NCI-H1930 (cell line): ENCODE measurements at regions not wholly inside any gene's neighbourhood (a gene's known extent, or its start where the extent isn't known, plus 50 kb on each side); places are given as distances from the start of the nearest gene placed in this dataset.
"Not testable (repeated sequence)": the region's sequence is repeated elsewhere in the genome, so short reads cannot be mapped to it uniquely, and the experiment has no call there.

ENCODE experiments used
- DNase-seq, 2 experiments: peaks; one replicate each; lab custom pipeline; 2025; lab: John Stamatoyannopoulos, UW

DNA sequence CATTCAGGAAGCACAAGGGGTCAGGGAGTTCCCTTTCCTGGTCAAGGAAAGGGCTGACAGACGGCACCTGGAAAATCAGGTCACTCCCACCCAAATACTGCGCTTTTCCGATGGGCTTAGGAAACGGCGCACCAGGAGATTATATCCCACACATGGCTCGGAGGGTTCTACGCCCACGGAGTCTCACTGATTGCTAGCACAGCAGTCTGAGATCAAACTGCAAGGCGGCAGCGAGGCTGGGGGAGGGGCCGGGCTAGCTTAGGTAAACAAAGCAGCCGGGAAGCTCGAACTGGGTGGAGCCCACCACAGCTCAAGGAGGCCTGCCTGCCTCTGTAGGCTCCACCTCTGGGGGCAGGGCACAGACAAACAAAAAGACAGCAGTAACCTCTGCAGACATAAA lies 68.0 kb upstream of the CCT8L2 start:
- not testable (repeated sequence) for DNase-seq

DNA sequence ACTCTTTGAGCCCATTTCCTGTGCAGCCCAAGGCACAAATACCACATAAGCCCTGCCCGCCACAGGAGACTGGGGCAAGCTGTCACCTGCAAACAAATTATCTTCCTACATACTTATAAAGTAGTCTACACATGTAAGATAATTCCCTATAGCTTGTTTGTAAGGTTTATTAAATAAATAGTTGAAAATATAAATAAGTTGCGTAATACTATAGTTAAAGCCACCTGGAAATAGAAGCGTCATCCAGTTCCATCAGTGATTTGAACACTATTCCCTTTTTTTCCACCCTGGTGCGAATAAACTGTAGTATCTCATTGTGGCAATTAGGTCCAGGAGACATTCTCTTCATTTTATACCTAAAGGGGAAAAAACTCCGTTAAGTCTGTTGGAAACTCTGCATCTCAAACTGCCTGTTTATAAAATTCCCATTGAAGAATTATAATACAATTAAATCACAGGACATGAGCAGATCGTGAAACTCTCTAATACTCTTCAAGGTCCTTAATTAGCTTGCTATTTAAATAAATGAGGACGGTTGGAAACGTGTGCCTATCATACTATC lies 66.7 kb upstream of the CCT8L2 start:
- DNase-seq: not testable (repeated sequence)

DNA sequence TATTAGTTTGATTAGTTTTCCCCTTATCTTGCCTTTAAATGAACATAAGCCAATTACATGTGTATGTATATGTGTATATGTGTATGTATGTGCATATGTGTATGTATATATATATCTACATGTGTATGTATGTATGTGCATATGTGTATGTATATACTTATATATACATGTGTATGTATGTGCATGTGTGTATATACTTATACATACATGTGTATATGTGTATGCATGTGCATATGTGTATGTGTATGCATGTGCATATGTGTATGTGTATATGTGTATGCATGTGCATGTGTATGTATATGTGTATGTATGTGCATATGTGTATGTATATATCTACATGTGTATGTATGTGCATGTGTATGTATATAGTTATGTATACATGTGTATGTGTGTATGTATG lies 65.5 kb upstream of the CCT8L2 start:
- DNase-seq: no peak

DNA sequence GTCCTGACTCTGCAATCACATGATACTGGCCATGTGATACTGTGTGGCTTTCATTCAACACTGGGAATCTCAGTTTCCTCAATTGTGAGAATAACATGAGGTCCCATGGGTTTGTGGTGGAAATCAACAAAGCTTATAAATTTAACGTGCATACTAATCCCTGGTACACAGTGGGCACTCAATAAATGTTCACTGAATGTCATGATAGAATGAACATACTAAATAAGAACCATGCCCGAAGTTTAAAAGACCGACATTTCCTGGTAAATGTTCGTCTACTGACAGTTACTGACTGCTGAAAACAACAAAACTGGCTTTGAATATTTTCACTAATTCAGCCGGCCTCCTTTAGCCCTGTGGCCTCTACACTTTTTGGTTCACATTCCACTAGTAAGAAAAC lies 62.3 kb upstream of the CCT8L2 start:
- no peak for DNase-seq

DNA sequence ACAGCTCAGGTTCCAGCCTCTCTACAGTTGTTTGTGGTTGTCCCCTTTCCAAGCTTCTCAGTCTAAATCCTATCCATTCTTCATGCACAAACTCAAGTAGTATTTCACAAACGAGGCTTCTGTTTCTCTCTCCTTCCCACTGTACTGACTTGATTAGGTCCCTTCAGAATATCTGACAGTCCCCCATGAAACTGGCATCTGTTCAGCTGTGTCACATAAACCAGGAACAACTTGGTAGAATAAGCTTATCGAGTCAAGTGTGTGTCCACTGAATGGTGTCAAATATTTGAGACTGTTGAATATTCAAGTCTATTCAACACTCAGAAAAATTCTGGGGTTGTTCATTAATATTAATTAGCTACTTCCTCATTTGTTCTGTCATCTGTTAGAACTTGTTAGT lies 61.7 kb upstream of the CCT8L2 start:
- DNase-seq: not testable (repeated sequence)

DNA sequence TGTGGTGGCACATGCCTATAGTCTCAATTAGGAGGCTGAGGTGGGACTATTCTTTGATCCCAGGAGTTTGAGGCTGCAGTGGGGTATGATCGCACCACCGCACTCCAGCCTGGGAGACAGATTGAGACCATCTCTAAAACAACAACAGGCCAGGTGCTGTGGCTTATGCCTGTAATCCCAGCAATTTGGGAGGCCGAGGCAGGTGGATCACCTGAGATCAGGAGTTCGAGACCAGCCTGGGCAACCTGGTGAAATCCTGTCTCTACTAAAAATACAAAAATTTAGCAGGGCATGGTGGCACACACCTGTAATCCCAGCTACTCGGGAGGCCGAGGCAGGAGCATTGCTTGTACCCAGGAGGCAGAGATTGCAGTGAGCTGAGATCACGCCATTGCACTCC lies 60.6 kb upstream of the CCT8L2 start:
- not testable (repeated sequence) for DNase-seq

DNA sequence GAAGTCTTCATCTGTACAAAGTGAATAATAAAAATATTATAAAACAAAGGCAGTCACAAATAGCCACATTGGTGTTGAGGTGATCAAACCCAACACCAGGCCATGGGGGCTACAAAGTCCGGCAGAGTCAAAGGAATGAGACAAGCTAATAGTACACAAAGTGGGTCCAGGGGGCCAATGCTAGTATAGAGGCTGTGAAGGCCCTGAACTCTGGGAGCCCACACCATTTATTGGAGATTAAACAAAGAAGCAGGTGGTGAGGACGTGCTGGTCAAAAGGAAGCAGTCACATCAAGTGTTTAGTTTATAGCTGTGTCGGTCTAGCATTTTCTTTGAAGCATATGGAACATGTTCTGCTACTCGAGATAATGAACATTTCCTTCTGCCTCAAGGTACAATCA lies 58.6 kb upstream of the CCT8L2 start:
- DNase-seq: no peak
